SK-N-SH treated with all-trans-retinoic acid at 6 μM for 48 hours (cell line): ENCODE measurements at regions not wholly inside any gene's neighbourhood (a gene's known extent, or its start where the extent isn't known, plus 50 kb on each side); places are given as distances from the start of the nearest gene placed in this dataset.

Source experiments
- ARNTL ChIP-seq: fragments of 450-650 bp; formaldehyde crosslinking; IDR thresholded peaks from 2 replicates; pipeline ENCODE4 v1.5.0; 2020; ENCODE audit warnings: low read depth, mild to moderate bottlenecking, moderate library complexity, borderline replicate concordance
- BACH2 ChIP-seq: fragments of 250-450 bp; sonication (Bioruptor Pico); IDR thresholded peaks from 2 replicates; pipeline ENCODE4 v1.9.0; 2021; ENCODE audit warnings: mild to moderate bottlenecking, borderline replicate concordance
- PATZ1 ChIP-seq: fragments of 250-450 bp; sonication (Bioruptor Pico); IDR thresholded peaks from 2 replicates; pipeline ENCODE4 v1.8.0; 2020; ENCODE audit warnings: mild to moderate bottlenecking, moderate library complexity, borderline replicate concordance
- TSHZ2 ChIP-seq: fragments of 250-450 bp; sonication (Bioruptor Pico); IDR thresholded peaks from 2 replicates; pipeline ENCODE4 v1.5.0; 2020; ENCODE audit warnings: mild to moderate bottlenecking, moderate library complexity
- ZC3H10 ChIP-seq: fragments of 250-450 bp; sonication (Bioruptor Pico); IDR thresholded peaks from 2 replicates; pipeline ENCODE4 v1.5.1; 2021; ENCODE audit warnings: mild to moderate bottlenecking, moderate library complexity
- ZFP3 ChIP-seq: fragments of 250-450 bp; sonication (Bioruptor Pico); IDR thresholded peaks from 2 replicates; pipeline ENCODE4 v1.5.0; 2020; ENCODE audit warnings: mild to moderate bottlenecking, moderate library complexity
- TF ChIP-seq, protein P1 (sequence below): fragments of 250-450 bp; sonication (Bioruptor Pico); IDR thresholded peaks from 2 replicates; pipeline ENCODE4 v1.5.1; 2021; ENCODE audit warnings: mild to moderate bottlenecking, moderate library complexity

GRCh38 chr1:114302821-114303220 is 149.2 kb upstream of the SYT6 start:
- no peak for TF ChIP-seq ZC3H10 (CRISPR knock-in tag)
- no peak for TF ChIP-seq BACH2 (CRISPR knock-in tag)
- no peak for TF ChIP-seq TSHZ2 (CRISPR knock-in tag)
- TF ChIP-seq ARNTL (CRISPR knock-in tag): no peak
- no peak for TF ChIP-seq ZFP3 (CRISPR knock-in tag)
- TF ChIP-seq PATZ1: no peak
- TF ChIP-seq, protein P1, sequence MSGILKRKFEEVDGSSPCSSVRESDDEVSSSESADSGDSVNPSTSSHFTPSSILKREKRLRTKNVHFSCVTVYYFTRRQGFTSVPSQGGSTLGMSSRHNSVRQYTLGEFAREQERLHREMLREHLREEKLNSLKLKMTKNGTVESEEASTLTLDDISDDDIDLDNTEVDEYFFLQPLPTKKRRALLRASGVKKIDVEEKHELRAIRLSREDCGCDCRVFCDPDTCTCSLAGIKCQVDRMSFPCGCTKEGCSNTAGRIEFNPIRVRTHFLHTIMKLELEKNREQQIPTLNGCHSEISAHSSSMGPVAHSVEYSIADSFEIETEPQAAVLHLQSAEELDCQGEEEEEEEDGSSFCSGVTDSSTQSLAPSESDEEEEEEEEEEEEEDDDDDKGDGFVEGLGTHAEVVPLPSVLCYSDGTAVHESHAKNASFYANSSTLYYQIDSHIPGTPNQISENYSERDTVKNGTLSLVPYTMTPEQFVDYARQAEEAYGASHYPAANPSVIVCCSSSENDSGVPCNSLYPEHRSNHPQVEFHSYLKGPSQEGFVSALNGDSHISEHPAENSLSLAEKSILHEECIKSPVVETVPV (CRISPR knock-in tag): no peak
